ENCODE measurements at regions not wholly inside any gene's neighbourhood (a gene's known extent, or its start where the extent isn't known, plus 50 kb on each side); places are given as distances from the start of the nearest gene placed in this dataset.

GRCh38 chr4:62627671-62628070 lies 1427.5 kb downstream of the ADGRL3 start (continued):
- TF ChIP-seq EP300 (IDR thresholded peaks at IDR 0.05; ENCODE audit: borderline replicate concordance in 1 of 2, control insufficient read depth in 1 of 2, low read depth in 2 of 2, low read length in 2 of 2) (no peak), IRF3 (IDR thresholded peaks at IDR 0.05) (no peak), PRDM15 (CRISPR knock-in tag; IDR thresholded peaks at IDR 0.05) (no peak), DPF2 (IDR thresholded peaks at IDR 0.05) (no peak), CTCF (IDR thresholded peaks at IDR 0.05 in 2 of 3, conservative IDR thresholded peaks at IDR 0.05 in 1 of 3; ENCODE audit: control insufficient read depth in 2 of 3, extremely low read depth in 1 of 3, insufficient read depth in 1 of 3, low read depth in 3 of 3, low read length in 3 of 3) (no peak), PKNOX1 (IDR thresholded peaks at IDR 0.05) (no peak), SMARCA5 (IDR thresholded peaks at IDR 0.05) (no peak), NFYB (IDR thresholded peaks at IDR 0.05; ENCODE audit: insufficient read depth, low read depth, low read length) (no peak), ZNF687 (IDR thresholded peaks at IDR 0.05) (no peak), ZNF24 (IDR thresholded peaks at IDR 0.05) (no peak)

Data from GM12878 (cell line).